GM12874 (cell line): ENCODE measurements at regions not wholly inside any gene's neighbourhood (a gene's known extent, or its start where the extent isn't known, plus 50 kb on each side); places are given as distances from the start of the nearest gene placed in this dataset.

ENCODE experiments used
- TF ChIP-seq, protein P1 (sequence below): IDR thresholded peaks from 2 replicates; pipeline ENCODE4 v1.5.1; 2011; ENCODE audit warnings: low read depth, mild to moderate bottlenecking, control low read depth, low read length, moderate library complexity; ENCODE audit not compliant: insufficient read depth

GRCh38 chr1:55318116-55318817, 103.1 kb upstream of the USP24 start:
- TF ChIP-seq, protein P1, sequence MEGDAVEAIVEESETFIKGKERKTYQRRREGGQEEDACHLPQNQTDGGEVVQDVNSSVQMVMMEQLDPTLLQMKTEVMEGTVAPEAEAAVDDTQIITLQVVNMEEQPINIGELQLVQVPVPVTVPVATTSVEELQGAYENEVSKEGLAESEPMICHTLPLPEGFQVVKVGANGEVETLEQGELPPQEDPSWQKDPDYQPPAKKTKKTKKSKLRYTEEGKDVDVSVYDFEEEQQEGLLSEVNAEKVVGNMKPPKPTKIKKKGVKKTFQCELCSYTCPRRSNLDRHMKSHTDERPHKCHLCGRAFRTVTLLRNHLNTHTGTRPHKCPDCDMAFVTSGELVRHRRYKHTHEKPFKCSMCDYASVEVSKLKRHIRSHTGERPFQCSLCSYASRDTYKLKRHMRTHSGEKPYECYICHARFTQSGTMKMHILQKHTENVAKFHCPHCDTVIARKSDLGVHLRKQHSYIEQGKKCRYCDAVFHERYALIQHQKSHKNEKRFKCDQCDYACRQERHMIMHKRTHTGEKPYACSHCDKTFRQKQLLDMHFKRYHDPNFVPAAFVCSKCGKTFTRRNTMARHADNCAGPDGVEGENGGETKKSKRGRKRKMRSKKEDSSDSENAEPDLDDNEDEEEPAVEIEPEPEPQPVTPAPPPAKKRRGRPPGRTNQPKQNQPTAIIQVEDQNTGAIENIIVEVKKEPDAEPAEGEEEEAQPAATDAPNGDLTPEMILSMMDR: no peak

DNA sequence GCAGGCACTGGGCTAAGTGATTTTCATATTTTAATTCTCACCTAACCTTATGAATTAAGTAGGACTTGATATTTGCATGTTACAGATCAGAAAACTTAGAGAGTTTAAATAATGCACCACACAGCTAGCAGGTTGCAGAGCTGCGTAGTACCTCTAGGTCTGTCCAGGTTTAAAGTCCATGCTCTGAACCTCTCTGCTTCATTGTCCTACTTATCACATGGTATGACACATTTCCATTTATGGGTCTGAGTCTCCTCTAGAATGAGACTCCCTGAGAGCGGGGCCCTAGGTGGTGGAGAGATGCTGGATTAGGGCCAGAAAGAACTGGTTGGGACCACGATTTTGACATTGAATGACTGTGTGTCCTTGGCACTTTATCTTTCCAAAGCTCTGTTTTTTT, 102.5 kb upstream of the USP24 start:
- TF ChIP-seq, protein P1: no peak

DNA sequence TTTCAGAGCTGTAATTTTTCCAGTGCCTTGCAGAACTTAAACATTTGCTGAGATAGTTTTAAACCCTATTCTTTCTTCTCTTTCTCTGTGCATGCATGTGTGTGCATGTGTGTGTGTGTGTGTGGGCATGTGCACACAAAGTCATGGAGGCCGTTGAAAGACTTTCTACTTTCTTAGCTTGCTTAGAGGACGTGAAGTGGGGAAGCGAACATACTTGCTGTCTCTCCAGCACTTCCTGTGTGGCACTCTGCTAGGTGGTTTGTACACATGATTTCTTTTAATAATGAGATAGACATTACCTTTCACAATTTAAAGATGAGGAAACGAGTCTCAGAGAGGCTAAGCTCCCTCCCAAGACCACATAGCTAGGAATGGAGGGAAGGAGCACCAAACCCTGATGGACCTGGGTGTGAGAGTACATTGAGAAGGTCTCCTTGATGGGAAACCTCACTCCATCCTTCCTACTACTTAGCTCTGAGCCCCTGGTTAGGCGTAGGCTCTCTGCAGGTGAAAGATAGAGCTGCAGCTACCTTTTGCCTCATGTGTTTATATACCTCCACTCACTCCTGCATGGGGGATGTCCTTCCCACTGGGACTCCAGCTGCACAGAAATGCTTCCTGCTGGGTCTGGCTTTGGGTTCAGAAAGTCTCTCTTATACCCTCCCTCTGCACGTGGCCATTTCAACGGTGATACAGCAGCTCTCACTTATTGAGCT, 101.9 kb upstream of the USP24 start:
- TF ChIP-seq, protein P1: no peak

- TF ChIP-seq, protein P1: no peak
These were observed 101.3 kb upstream of the USP24 start for GRCh38 chr1:55316502-55316901.

GRCh38 chr1:55315552-55315951, 100.4 kb upstream of the USP24 start:
- TF ChIP-seq, protein P1: no peak

- TF ChIP-seq, protein P1: no peak
These were observed 99.6 kb upstream of the USP24 start for GRCh38 chr1:55314740-55315139.

DNA sequence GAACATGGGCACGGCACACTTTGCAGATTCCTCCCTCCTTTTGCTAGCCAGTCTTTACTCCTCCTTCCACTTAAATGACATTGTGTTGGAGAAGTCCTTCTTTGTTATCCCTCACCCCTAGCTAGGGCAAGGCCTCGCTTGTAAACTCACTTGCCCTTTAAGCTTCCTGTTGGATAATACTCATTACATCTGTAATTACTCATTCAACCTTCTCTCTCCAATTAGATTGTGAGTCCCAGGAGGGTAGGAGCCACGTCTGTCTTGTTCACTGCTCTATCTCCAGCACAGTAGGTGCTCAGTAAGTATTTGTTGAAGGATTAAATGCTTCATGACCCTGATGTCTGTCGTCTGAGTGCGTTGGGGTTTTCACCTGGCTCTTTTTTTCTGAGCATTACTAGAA, 98.7 kb upstream of the USP24 start:
- TF ChIP-seq, protein P1: no peak
